22Rv1 (cell line): ENCODE measurements at regions not wholly inside any gene's neighbourhood (a gene's known extent, or its start where the extent isn't known, plus 50 kb on each side); places are given as distances from the start of the nearest gene placed in this dataset.

ENCODE experiments used
- ZFX ChIP-seq: fragments of 450-650 bp; IDR thresholded peaks from 2 replicates; pipeline ENCODE4 v1.6.1; 2017; ENCODE audit warnings: antibody characterized with exemption, borderline replicate concordance
- TF ChIP-seq, protein P1 (sequence below): fragments of 450-650 bp; IDR thresholded peaks from 2 replicates; pipeline ENCODE4 v1.5.1; 2017; ENCODE audit warnings: mild to moderate bottlenecking

DNA sequence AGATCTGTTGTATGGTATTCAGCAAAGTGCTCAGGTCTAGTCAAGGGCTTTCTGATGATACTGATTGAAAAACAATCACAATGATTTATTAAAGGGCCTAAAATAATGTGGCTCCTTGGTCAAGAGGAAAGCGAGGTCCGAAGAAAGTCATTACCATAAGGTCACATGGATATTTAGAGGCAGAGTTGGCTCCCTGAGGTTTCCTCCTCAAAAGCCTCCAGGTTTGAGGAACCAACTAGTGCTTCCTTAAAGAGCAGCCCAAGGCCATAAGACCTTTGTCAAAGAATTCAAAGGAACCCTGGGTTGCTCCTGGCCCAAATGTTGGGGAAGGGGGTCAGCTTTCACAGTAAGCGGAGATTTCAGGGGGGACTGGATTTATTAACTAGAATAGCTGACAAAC is 280.7 kb upstream of the ATP5MC3 start:
- TF ChIP-seq, protein P1, sequence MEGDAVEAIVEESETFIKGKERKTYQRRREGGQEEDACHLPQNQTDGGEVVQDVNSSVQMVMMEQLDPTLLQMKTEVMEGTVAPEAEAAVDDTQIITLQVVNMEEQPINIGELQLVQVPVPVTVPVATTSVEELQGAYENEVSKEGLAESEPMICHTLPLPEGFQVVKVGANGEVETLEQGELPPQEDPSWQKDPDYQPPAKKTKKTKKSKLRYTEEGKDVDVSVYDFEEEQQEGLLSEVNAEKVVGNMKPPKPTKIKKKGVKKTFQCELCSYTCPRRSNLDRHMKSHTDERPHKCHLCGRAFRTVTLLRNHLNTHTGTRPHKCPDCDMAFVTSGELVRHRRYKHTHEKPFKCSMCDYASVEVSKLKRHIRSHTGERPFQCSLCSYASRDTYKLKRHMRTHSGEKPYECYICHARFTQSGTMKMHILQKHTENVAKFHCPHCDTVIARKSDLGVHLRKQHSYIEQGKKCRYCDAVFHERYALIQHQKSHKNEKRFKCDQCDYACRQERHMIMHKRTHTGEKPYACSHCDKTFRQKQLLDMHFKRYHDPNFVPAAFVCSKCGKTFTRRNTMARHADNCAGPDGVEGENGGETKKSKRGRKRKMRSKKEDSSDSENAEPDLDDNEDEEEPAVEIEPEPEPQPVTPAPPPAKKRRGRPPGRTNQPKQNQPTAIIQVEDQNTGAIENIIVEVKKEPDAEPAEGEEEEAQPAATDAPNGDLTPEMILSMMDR = no peak
- TF ChIP-seq ZFX = no peak
